Activated T-helper 1 cell treated with anti-CD3 and anti-CD28 coated beads, Interleukin-2, amount 50 U/mL, for 16 hours (primary cell): ENCODE measurements at regions not wholly inside any gene's neighbourhood (a gene's known extent, or its start where the extent isn't known, plus 50 kb on each side); places are given as distances from the start of the nearest gene placed in this dataset.

Source experiments
- DNase-seq, 2 donors: peaks; one replicate each; pipeline ENCODE4 v3.0.0-alpha.2; 2020; ENCODE audit warnings: low read depth in 1 of 2, low spot score in 1 of 2

GRCh38 chr9:127553793-127554192 is 58.3 kb upstream of the STXBP1 start:
- DNase-seq: no peak

GRCh38 chr9:127554966-127555839 is 56.9 kb upstream of the STXBP1 start:
- DNase-seq: no peak

- DNase-seq: peak in 1 of 2 donors; percentile 39
Measured at GRCh38 chr9:127555840-127556820, 55.9 kb upstream of the STXBP1 start.

- no peak for DNase-seq
Measured at GRCh38 chr9:127556871-127557270, 55.2 kb upstream of the STXBP1 start.

GRCh38 chr9:127557466-127557869 is 54.6 kb upstream of the STXBP1 start:
- no peak for DNase-seq

GRCh38 chr9:127557998-127558546 is 54.0 kb upstream of the STXBP1 start:
- no peak for DNase-seq

- DNase-seq: no peak
Measured at GRCh38 chr9:127558581-127559246, 53.4 kb upstream of the STXBP1 start.

GRCh38 chr9:127559247-127559680 is 52.8 kb upstream of the STXBP1 start:
- DNase-seq: no peak

GRCh38 chr9:127561491-127562278 is 50.4 kb upstream of the STXBP1 start:
- no peak for DNase-seq
